OCI-LY1 (cell line): ENCODE measurements at regions not wholly inside any gene's neighbourhood (a gene's known extent, or its start where the extent isn't known, plus 50 kb on each side); places are given as distances from the start of the nearest gene placed in this dataset.

Experiments
- H2AFZ ChIP-seq: fragments of 200-600 bp; sonication (generic), shearing (Covaris generic); 2 replicates; pipeline ENCODE4 v1.6.0; 2014; ENCODE audit warnings: antibody characterized with exemption, mild to moderate bottlenecking, low read length
- H3F3A ChIP-seq: fragments of 200-600 bp; sonication (generic), shearing (Covaris generic); 2 replicates; pipeline ENCODE4 v1.6.0; 2014; ENCODE audit warnings: mild to moderate bottlenecking, antibody characterized with exemption, low read length, moderate library complexity; ENCODE audit not compliant: insufficient read depth
- H3K27ac ChIP-seq: fragments of 200-600 bp; sonication (generic); 2 replicates; pipeline ENCODE4 v1.5.1; 2014; ENCODE audit warnings: low read length, mixed run types, mild to moderate bottlenecking, low read depth; ENCODE audit not compliant: poor library complexity, severe bottlenecking
- H3K27me3 ChIP-seq: fragments of 200-600 bp; sonication (generic); 2 replicates; pipeline ENCODE4 v1.6.0; 2014; ENCODE audit warnings: antibody characterized with exemption, mild to moderate bottlenecking, low read length, moderate library complexity; ENCODE audit not compliant: insufficient read depth
- H3K36me3 ChIP-seq: fragments of 200-600 bp; sonication (generic); 2 replicates; pipeline ENCODE4 v1.6.1; 2014; ENCODE audit warnings: mild to moderate bottlenecking, antibody characterized with exemption, low read length, moderate library complexity, mixed read lengths; ENCODE audit not compliant: insufficient read depth
- H3K4me1 ChIP-seq: fragments of 200-600 bp; sonication (generic); 2 replicates; pipeline ENCODE4 v1.5.1; 2014; ENCODE audit warnings: mild to moderate bottlenecking, low read length, moderate library complexity; ENCODE audit not compliant: insufficient read depth, severe bottlenecking
- H3K4me2 ChIP-seq: fragments of 200-600 bp; sonication (generic), shearing (Covaris generic); 2 replicates; pipeline ENCODE4 v1.6.1; 2014; ENCODE audit warnings: low read length
- H3K4me3 ChIP-seq: fragments of 200-600 bp; sonication (generic); 2 replicates; pipeline ENCODE4 v1.5.1; 2014; ENCODE audit warnings: low read length, low read depth, mild to moderate bottlenecking, mixed read lengths; ENCODE audit not compliant: poor library complexity, severe bottlenecking
- H3K79me2 ChIP-seq: fragments of 200-600 bp; shearing (Covaris generic); 2 replicates; pipeline ENCODE4 v1.6.1; 2016; ENCODE audit warnings: mixed run types, low read length, mixed read lengths; ENCODE audit not compliant: insufficient read depth
- H3K9ac ChIP-seq: fragments of 200-600 bp; sonication (generic), shearing (Covaris generic); 2 replicates; pipeline ENCODE4 v1.6.1; 2014; ENCODE audit warnings: mild to moderate bottlenecking, low read length, mixed read lengths
- H3K9me2 ChIP-seq: fragments of 200-600 bp; sonication (generic), shearing (Covaris generic); 2 replicates; pipeline ENCODE4 v1.6.1; 2014; ENCODE audit warnings: low read depth, mild to moderate bottlenecking, low read length, mixed read lengths
- H3K9me3 ChIP-seq: fragments of 200-600 bp; shearing (Covaris generic); 2 replicates; pipeline ENCODE4 v1.6.1; 2014; ENCODE audit warnings: low read length, mixed read lengths
- H4K20me1 ChIP-seq: fragments of 200-600 bp; sonication (generic), shearing (Covaris generic); 2 replicates; pipeline ENCODE4 v1.6.0; 2016; ENCODE audit warnings: mild to moderate bottlenecking, low read length; ENCODE audit not compliant: insufficient read depth
- EZH2 ChIP-seq: fragments of 200-600 bp; sonication (generic), shearing (Covaris generic); IDR thresholded peaks from 2 replicates; pipeline ENCODE4 v1.8.0; 2017; ENCODE audit warnings: borderline replicate concordance, mixed run types, mild to moderate bottlenecking, antibody characterized with exemption, low read length, moderate library complexity, mixed read lengths
- TF ChIP-seq, protein P1 (sequence below): fragments of 200-600 bp; sonication (generic), shearing (Covaris generic); IDR thresholded peaks from 2 replicates; pipeline ENCODE4 v1.5.1; 2017; ENCODE audit warnings: mild to moderate bottlenecking, antibody characterized with exemption, low read length, moderate library complexity, mixed read lengths

DNA sequence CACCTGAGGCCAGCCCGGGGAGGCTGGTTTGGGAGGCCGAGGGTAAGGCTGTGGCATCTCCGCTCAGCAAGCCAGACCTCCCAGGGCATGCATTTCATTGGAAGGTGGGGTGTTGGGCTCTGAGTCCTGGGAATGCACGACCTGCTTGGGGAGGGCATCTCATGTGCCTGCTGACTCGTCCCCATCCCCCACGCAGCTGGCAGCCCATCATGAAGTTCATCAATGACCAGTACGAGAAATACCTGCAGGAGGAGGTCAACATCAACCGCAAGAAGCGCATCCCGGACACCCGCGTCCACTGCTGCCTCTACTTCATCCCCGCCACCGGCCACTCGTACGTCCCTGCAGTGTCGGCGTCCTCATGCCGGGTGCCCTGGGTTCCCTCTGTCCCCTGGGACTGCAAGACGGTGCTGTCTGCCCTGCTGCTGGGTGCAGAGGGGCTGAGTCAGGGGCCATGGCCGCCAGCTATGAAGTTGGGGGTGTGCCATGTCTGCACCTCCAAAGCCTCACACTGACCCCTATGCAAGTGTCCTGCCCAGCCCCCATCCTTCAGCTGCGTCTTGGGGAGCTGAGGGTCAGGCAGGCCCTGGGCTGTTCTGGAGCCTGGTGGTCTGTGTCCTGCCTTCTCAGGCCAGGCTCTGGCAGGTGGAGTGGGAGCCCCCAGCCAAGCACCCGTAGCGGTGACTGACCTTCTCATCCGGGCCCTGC lies 347.9 kb downstream of the SEC14L1 start:
- peaks cover 68% of the 10 kb centered on the region for H3K4me1 ChIP-seq
- no peaks in the 10 kb centered on the region for H3F3A ChIP-seq
- no peaks in the 10 kb centered on the region for H3K27me3 ChIP-seq
- H3K4me2 ChIP-seq = no peak overlapping the region
- no peak overlapping the region for H3K4me3 ChIP-seq
- H3K36me3 ChIP-seq = peaks cover 99% of the 10 kb centered on the region
- H3K79me2 ChIP-seq = peaks cover 17% of the 10 kb centered on the region
- H3K9me2 ChIP-seq = no peaks in the 10 kb centered on the region
- H3K27ac ChIP-seq = peak overlapping the region; percentile 87
- no peak for TF ChIP-seq EZH2
- TF ChIP-seq, protein P1, sequence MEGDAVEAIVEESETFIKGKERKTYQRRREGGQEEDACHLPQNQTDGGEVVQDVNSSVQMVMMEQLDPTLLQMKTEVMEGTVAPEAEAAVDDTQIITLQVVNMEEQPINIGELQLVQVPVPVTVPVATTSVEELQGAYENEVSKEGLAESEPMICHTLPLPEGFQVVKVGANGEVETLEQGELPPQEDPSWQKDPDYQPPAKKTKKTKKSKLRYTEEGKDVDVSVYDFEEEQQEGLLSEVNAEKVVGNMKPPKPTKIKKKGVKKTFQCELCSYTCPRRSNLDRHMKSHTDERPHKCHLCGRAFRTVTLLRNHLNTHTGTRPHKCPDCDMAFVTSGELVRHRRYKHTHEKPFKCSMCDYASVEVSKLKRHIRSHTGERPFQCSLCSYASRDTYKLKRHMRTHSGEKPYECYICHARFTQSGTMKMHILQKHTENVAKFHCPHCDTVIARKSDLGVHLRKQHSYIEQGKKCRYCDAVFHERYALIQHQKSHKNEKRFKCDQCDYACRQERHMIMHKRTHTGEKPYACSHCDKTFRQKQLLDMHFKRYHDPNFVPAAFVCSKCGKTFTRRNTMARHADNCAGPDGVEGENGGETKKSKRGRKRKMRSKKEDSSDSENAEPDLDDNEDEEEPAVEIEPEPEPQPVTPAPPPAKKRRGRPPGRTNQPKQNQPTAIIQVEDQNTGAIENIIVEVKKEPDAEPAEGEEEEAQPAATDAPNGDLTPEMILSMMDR = no peak
- no peaks in the 10 kb centered on the region for H3K9me3 ChIP-seq
- no peak overlapping the region for H3K9ac ChIP-seq
- H2AFZ ChIP-seq = no peak overlapping the region
- no peaks in the 10 kb centered on the region for H4K20me1 ChIP-seq

DNA sequence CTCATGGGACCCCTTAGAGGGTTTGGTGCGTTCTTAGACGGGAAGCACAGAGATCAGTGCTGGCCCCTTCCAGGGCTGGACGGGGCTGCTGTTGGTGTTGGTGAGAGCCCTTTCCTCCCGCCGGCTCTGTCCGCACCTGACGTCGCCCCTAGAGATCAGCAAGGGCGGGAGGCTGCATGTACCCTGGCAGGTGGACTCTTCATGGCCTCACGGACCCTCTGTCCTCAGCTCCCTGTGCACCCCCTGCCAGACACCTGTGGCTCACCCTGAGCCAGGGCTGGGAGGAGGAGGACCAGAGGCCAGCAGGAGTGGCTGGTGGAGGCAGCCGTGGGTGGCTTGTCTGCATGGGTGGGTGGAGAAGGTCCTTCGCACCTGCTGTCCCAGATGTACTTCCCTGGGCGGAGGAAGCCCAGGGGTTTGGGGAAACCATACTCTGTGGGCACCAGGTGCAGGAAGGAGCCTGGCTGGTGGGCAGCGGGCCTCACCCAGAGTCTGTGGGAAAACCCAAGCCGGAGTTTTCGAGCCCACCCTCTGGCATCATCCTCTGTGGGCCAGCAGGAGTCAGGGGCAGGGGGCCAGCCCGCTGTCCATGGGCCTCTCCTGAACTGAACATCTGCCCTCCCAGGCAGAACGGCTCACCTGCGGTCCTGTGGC lies 348.6 kb downstream of the SEC14L1 start:
- Histone ChIP-seq H3K9ac (no peak overlapping the region), H3K79me2 (peaks cover 10% of the 10 kb centered on the region; the same call in 1 of the 2 replicates), H2AFZ (no peak overlapping the region), H4K20me1 (no peaks in the 10 kb centered on the region), H3K4me2 (no peak overlapping the region), H3K36me3 (peaks cover 99% of the 10 kb centered on the region), H3K9me2 (no peaks in the 10 kb centered on the region), H3K4me3 (no peak overlapping the region), H3K27me3 (no peaks in the 10 kb centered on the region), H3K9me3 (no peaks in the 10 kb centered on the region), H3F3A (peaks cover 5% of the 10 kb centered on the region), H3K27ac (peak overlapping the region; percentile 87), H3K4me1 (peaks cover 74% of the 10 kb centered on the region)
- TF ChIP-seq, protein P1 = no peak
- TF ChIP-seq EZH2 = no peak

DNA sequence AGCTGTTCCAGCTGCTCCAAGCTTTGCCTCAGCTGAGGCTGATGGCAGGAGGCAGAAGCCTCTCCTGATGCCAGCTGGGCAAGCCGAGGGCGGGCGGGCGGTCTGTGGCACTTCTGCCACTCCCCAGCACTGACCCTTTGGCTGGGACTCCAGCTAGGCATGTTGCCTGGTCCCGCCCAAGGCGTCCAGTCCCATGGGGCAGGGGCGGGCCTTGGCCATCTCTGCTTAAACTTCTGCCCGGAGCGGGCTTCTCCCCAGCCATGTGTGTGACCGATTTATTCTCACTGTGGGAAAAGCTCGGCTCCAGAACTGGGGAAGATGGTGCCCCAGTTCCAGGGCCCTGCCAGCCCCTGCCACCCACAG lies 349.1 kb downstream of the SEC14L1 start:
- Histone ChIP-seq H3K27ac (peak overlapping the region; percentile 87), H3K36me3 (peaks cover 99% of the 10 kb centered on the region), H3K4me3 (no peak overlapping the region), H3F3A (peaks cover 7% of the 10 kb centered on the region), H3K9me2 (no peaks in the 10 kb centered on the region), H3K4me1 (peaks cover 79% of the 10 kb centered on the region), H3K4me2 (no peak overlapping the region), H3K9ac (no peak overlapping the region), H3K79me2 (peaks cover 6% of the 10 kb centered on the region; the same call in 1 of the 2 replicates), H2AFZ (no peak overlapping the region), H4K20me1 (no peaks in the 10 kb centered on the region), H3K27me3 (no peaks in the 10 kb centered on the region), H3K9me3 (no peaks in the 10 kb centered on the region)
- no peak for TF ChIP-seq EZH2
- TF ChIP-seq, protein P1 = no peak
